ENCODE measurements at regions not wholly inside any gene's neighbourhood (a gene's known extent, or its start where the extent isn't known, plus 50 kb on each side); places are given as distances from the start of the nearest gene placed in this dataset.
A peak's percentile ranks its signal among the peaks of the same experiment; 100 is the strongest.
"Not testable (repeated sequence)": the region's sequence is repeated elsewhere in the genome, so short reads cannot be mapped to it uniquely, and the experiment has no call there.

- DNase-seq (ENCODE audit: low spot score), result no peak
These were observed 141.6 kb upstream of the RIOK3 start for GRCh38 chr18:23311351-23312121.

- DNase-seq (ENCODE audit: low spot score), result no peak
These were observed 139.7 kb upstream of the RIOK3 start for GRCh38 chr18:23313379-23313778.

- no peak for DNase-seq (ENCODE audit: low spot score)
These were observed 138.4 kb upstream of the RIOK3 start for GRCh38 chr18:23314672-23315071.

DNA sequence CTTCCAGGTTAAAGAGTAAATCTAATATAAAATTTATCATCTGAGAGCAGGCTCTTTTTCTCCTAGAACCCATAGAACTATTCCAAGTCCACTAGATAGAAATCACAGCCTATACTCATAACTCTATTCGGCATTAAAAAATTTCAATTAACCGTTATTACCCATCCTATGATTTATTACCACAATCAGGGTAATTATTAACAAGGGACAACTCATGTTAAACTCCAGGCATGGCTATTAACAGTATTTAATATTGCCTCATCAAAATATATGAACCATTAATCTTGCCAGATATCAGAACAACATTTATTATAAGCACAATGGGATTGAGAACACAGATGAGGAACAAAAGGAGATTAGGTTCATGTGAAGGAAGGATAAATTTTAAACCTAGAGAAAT is 136.8 kb upstream of the RIOK3 start:
- no peak for DNase-seq (ENCODE audit: low spot score)

DNA sequence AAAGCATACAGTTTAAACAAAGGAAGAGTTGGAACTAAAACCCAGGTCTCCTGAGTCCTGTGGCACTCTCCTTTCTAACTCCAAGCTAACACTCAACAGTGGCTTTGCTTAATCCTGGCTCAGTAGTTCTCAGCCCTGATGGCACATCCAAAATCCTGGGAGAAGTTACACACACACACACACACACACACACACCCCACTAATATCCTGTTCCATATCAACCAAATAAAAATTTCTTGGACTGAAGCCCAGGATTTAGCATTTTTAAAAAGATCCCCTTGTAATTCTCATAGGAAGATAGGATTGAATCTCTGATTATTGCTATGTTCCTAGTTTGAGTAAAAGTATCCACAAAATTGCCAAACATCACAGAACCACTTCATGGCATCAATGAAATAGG is 136.1 kb upstream of the RIOK3 start:
- no peak for DNase-seq (ENCODE audit: low spot score)

- no peak for DNase-seq (ENCODE audit: low spot score)
These were observed 135.0 kb upstream of the RIOK3 start for GRCh38 chr18:23317975-23318675.

DNA sequence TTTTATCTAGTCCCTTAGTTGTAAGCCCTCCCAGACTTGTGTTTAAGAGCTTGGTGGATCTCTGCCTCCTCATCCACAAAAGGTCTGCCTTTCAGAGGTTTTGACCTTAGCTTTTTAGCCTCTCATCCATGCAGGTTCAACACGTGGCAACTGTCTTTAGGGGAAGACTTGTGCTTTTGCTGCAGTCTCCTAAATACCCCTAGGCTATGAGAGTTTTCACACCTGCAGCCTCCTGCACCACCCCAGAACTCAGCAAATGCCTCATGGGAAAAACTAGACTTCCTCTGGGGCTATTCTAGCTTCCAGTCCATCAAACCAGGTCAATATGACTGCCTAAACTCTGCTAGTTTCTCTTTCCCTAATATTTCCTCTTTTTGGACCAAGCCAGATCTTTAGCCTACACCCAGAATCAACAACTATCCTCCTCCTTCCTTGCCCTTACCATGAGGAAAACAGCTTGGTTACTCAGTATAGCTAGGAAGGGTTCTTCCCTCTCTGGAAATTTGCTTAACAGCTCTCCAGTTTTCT is 132.3 kb upstream of the RIOK3 start:
- no peak for DNase-seq (ENCODE audit: low spot score)

- no peak for DNase-seq (ENCODE audit: low spot score)
These were observed 131.1 kb upstream of the RIOK3 start for GRCh38 chr18:23321996-23322395.

DNA sequence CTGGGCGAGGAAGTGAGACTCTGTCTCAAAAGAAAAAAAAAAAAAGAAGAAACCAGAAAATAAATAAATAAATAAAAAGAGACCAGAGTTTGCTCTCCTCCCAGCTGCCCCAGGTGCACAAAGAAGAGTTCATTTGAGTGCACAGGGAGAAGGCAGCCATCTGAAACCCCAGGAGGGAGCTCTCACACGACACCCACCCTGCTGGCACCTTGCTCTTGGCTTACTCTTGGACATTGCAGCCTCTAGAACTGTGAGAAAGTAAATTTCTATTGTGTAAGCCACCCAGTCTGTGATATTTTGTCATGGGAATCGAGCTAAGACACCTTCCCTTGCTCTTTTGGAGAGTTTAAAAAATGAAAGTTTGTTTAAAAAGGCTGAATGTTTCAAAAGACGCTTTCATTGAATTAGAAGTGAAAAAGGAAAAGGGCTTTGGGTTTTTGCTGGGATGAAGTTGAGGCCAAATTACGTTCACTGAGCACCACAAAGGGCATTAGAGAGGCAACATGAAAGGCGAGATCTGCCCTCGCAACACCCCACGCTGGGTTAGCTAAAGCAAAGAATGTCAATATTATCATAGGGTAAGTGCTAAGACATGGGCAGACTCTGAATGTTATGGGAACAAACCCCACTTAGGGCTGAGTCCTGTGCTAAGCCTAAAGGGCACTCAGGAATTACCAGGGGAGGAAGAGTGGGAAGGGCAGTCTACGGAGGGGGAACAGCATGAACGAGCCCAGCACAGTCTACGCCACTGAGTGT is 128.9 kb upstream of the RIOK3 start:
- DNase-seq (ENCODE audit: low spot score), result no peak

DNA sequence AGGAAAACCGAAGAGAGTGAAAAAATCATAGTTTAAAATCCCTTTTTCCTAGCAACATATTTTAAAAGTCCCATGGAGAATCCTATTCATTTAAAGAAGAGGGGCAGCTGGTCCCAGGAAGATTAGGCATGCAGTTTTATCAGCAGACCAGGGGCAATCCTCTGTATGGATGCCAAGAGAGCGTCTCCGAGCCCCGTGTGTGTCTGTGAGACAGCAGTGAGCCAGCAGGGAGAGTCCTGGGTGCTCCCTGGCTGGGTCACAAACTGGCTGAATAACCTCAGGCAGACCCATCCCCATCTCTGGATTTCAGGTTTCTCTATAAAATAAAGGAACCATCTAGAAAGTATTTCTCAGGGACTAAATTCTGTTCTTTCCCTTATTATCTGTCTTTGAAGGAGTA is 128.2 kb upstream of the RIOK3 start:
- DNase-seq (ENCODE audit: low spot score), result no peak

DNA sequence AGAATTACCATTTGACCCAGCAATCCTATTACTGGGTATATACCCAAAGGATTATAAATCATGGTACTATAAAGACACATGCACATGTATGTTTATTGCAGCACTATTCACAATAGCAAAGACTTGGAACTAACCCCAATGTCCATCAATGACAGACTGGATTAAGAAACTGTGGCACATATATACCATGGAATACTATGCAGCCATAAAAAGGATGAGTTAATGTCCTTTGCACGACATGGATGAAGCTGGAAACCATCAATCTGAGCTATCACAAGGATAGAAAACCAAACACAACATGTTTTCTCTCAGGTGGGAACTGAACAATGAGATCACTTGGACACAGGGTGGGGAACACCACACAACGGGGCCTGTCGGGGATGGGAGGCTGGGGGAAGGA is 123.4 kb upstream of the RIOK3 start:
- DNase-seq (ENCODE audit: low spot score), result not testable (repeated sequence)

GRCh38 chr18:23330423-23330822 is 122.7 kb upstream of the RIOK3 start:
- DNase-seq (ENCODE audit: low spot score), result no peak

DNA sequence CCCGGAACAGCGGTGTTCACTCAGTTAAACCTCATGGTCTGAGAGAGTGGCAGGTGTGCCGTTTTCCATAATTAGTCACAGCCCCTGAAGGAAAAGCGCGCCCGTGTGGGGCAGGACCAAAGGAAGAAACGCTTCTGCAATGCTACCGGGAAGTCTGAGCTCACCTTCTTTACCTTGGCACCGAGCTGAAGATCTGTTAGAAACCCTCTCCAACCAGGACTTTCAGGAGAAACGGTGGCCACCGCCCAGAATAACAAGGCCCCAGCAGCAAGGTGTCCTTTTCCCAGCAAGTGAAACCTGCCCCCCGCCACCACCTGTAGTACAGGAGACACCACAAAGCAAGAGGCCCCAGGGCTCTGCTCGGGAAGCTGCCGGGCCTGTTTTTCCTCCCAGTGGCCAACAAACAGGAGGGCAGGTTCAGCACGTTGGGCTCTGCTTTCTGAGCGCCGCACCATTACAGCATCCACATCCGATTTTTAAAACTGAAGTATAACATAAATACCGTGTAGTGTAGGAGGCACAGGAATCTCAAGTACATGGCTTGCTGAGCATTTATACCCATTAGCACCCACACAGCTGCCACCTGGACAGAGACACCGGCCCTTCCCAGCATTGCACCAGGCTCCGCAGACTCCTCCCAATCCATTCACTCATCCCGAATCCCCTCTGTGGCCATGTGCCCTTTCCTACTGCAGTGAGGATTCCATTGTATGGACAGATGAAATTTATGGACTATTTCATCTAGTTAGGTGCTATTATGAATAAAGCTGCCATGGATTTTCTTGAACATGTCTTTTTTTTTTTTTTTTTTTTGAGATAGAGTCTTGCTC is 121.8 kb upstream of the RIOK3 start:
- no peak for DNase-seq (ENCODE audit: low spot score)

- DNase-seq (ENCODE audit: low spot score), result no peak
These were observed 120.7 kb upstream of the RIOK3 start for GRCh38 chr18:23332356-23332755.

DNA sequence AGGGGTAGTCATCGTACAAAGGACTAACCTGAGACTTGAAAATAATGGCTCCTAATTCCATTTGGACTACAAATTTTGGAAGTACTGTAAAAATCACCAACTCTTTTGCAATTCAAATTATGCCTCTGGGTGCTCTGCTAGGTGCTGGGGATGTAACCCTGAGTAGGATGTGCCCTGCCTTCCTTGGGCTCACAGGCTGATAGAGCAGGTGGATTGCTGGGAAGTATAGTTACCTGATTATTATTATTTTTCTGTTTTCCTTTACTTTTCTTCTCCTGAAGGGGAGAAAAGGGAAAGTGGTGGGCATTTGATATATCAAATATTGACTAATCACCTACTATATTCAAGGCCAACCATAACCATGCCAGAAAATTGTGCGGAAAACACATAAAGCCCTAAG is 119.3 kb upstream of the RIOK3 start:
- DNase-seq (ENCODE audit: low spot score), result no peak

DNA sequence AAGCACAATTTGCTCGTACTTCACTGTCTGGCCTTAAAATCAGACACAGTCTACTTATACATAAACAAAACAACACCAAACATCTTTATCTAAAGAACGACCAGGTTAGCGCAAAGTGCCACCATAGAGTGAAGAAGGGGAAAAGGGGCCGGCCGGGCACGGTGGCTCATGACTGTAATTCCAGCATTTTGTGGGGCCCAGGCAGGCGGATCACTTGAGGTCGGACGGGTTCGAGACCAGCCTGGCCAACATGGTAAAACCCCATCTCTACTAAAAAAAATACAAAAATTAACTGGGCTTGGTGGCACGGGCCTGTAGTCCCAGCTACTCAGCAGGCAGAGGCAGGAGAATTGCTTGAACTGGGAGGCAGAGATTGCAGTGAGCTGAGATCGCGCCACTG is 118.5 kb upstream of the RIOK3 start:
- no peak for DNase-seq (ENCODE audit: low spot score)

- no peak for DNase-seq (ENCODE audit: low spot score)
These were observed 117.0 kb upstream of the RIOK3 start for GRCh38 chr18:23336101-23336500.

DNA sequence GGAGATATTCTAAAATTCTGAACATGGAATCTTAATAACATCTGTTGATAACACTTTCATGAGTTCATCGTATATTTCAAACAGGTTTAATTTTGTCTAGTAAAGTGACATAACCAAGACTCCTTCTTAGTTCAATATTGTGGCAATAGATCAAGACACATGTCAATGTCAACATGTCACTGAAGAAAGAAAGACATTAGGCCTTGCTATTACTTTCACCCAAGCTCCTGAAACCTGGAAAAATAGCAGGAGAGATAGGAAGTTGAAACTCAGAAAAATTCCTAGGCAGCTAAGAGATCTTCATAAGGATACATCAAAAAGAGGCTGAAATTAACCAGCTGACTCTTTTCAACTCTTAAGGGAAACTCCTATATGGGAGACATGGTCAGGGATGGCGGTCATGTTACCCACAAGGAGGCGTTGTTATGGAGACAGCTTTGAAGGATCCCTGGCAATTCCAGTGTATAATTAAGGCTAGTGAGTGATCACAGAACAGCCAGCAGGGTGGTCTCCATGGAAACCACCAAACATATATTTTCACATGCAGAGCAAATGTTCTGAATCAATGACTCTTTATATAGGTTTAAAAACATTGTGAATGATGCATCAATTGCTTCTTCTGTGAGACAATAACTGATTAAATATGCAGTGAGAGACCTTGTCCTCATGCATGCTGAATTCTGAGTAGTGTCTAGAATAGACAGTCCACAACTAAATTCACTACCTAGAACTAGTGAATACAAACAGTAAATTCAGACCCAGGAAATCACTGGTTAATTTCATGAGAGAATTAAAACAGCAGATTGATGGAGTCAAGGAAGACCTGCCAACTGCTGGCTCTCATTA is 115.3 kb upstream of the RIOK3 start:
- DNase-seq (ENCODE audit: low spot score), result peak; percentile 52

DNA sequence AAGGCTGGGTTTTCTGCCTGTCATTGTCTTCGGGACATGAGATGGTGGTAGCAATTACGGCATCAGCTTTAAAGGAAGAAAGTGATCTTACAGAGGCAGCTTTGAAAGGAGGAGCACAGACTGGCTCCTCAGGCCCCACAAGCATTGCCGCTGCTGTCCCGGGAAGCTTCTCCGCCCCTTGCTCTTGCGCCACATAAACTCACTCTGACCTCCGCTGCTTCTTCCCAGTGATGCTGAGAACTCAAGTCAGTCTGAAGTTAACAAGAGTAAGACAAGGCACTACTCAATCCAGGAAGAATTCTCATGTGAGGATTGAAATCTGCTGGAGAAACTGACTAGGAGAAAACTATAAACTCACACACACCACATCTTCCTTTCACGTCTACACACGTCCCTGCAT is 112.4 kb upstream of the RIOK3 start:
- DNase-seq (ENCODE audit: low spot score), result no peak

- no peak for DNase-seq (ENCODE audit: low spot score)
These were observed 111.7 kb upstream of the RIOK3 start for GRCh38 chr18:23341383-23341782.

DNA sequence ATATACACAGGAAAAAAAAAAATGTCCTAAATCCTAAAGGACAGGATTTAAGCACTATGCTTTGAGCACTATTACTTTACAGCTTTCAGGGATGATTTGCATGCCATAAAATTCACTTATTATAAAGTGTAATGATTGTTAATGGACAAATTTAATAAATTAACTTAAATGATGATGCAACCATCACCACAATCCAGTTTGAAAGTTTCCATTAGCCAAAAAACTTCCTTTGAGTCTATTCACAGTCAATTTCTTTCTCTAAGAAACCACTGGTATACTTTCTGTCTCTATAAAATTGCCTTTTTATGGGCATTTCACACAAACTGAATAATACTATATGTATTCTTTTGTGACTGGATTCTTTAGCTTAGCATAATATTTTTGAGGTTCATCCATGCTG is 111.1 kb upstream of the RIOK3 start:
- DNase-seq (ENCODE audit: low spot score), result no peak
